Adipocyte (in vitro differentiated cells): ENCODE measurements at regions not wholly inside any gene's neighbourhood (a gene's known extent, or its start where the extent isn't known, plus 50 kb on each side); places are given as distances from the start of the nearest gene placed in this dataset.

Experiments used
- DNase-seq: peaks from one replicate; pipeline ENCODE4 v3.0.0-alpha.2; 2015; ENCODE audit warnings: low read depth
- H3K27me3 ChIP-seq: replicated peaks from 2 replicates; pipeline ENCODE4 v1.7.0; 2013; ENCODE audit warnings: mild to moderate bottlenecking, low read length, moderate library complexity; ENCODE audit not compliant: control insufficient read depth, insufficient read depth
- H3K36me3 ChIP-seq: 2 replicates; pipeline ENCODE4 v1.7.0; 2013; ENCODE audit warnings: low read length, mild to moderate bottlenecking, moderate library complexity; ENCODE audit not compliant: control insufficient read depth, insufficient read depth, severe bottlenecking
- H3K4me1 ChIP-seq: 2 replicates; pipeline ENCODE4 v1.7.0; 2013; ENCODE audit warnings: mild to moderate bottlenecking, low read length, moderate library complexity; ENCODE audit not compliant: control insufficient read depth, insufficient read depth
- H3K4me3 ChIP-seq: 2 replicates; pipeline ENCODE4 v1.7.0; 2013; ENCODE audit warnings: mild to moderate bottlenecking, low read length, moderate library complexity
- H3K9ac ChIP-seq: 2 replicates; pipeline ENCODE4 v1.7.0; 2013; ENCODE audit warnings: mild to moderate bottlenecking, low read length, moderate library complexity
- H3K9me3 ChIP-seq: 2 replicates; pipeline ENCODE4 v1.7.0; 2013; ENCODE audit warnings: mild to moderate bottlenecking, low read length, moderate library complexity; ENCODE audit not compliant: control insufficient read depth

DNA sequence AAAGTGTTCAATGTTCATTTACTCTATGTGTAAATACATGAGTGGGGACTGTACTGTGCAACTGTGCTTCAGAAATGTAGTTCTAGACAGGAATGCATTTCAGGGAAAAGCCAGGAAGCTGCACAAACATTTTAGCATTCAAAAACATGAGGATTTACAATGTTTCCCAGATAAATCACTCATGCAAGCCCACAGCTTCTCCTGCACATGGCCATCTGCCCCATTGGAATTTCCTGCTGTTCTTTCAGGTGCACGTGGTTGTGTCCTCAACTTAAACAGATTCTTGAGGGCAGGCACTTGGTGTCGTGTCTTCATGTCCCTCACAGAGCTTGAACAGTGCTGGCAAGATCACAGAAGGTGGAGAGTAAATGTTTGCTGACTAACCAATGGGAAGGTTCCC, 101.5 kb downstream of the UNC5CL start:
- no peaks in the 10 kb centered on the region for H3K4me1 ChIP-seq
- no peak overlapping the region for H3K9ac ChIP-seq
- H3K36me3 ChIP-seq: no peaks in the 10 kb centered on the region
- H3K27me3 ChIP-seq: no peaks in the 10 kb centered on the region
- no peaks in the 10 kb centered on the region for H3K9me3 ChIP-seq
- no peak overlapping the region for H3K4me3 ChIP-seq
- no peak for DNase-seq

GRCh38 chr6:40936818-40937251, 102.2 kb downstream of the UNC5CL start:
- no peaks in the 10 kb centered on the region for H3K36me3 ChIP-seq
- no peak overlapping the region for H3K4me3 ChIP-seq
- no peak overlapping the region for H3K9ac ChIP-seq
- no peaks in the 10 kb centered on the region for H3K27me3 ChIP-seq
- H3K9me3 ChIP-seq: no peaks in the 10 kb centered on the region
- DNase-seq: peak; percentile 71
- H3K4me1 ChIP-seq: no peaks in the 10 kb centered on the region

GRCh38 chr6:40933864-40934263, 105.2 kb downstream of the UNC5CL start:
- H3K4me3 ChIP-seq: no peak overlapping the region
- H3K9ac ChIP-seq: no peak overlapping the region
- peak; percentile 15 for DNase-seq
- H3K36me3 ChIP-seq: no peaks in the 10 kb centered on the region
- H3K4me1 ChIP-seq: peaks cover 12% of the 10 kb centered on the region
- H3K9me3 ChIP-seq: no peaks in the 10 kb centered on the region
- no peaks in the 10 kb centered on the region for H3K27me3 ChIP-seq

DNA sequence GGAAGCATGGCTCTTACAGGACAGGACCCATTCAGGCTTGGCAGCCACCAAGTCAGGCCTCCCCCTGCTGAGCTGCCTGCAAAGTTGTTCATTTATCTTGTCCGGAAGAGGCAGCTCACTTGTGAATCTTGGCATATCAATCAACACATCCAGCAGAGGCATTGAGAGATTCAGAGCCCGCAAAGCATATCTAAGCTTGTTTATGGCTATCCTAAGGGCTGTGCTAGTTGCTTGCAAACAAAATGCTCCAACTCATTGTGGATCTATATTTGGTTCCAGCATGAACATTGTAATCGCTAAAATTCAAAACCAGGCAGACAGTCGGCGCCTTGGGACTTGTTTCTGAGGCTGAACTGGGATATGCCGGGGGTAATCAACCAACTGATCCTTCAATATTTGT, 106.1 kb downstream of the UNC5CL start:
- H3K9ac ChIP-seq: no peak overlapping the region
- no peaks in the 10 kb centered on the region for H3K36me3 ChIP-seq
- no peaks in the 10 kb centered on the region for H3K9me3 ChIP-seq
- H3K4me3 ChIP-seq: no peak overlapping the region
- peaks cover 12% of the 10 kb centered on the region for H3K4me1 ChIP-seq
- H3K27me3 ChIP-seq: no peaks in the 10 kb centered on the region
- DNase-seq: no peak

- H3K36me3 ChIP-seq: no peaks in the 10 kb centered on the region
- DNase-seq: no peak
- no peak overlapping the region for H3K9ac ChIP-seq
- H3K27me3 ChIP-seq: no peaks in the 10 kb centered on the region
- H3K4me1 ChIP-seq: peaks cover 12% of the 10 kb centered on the region
- no peaks in the 10 kb centered on the region for H3K9me3 ChIP-seq
- H3K4me3 ChIP-seq: no peak overlapping the region
Measured at GRCh38 chr6:40932366-40932765, 106.7 kb downstream of the UNC5CL start.

DNA sequence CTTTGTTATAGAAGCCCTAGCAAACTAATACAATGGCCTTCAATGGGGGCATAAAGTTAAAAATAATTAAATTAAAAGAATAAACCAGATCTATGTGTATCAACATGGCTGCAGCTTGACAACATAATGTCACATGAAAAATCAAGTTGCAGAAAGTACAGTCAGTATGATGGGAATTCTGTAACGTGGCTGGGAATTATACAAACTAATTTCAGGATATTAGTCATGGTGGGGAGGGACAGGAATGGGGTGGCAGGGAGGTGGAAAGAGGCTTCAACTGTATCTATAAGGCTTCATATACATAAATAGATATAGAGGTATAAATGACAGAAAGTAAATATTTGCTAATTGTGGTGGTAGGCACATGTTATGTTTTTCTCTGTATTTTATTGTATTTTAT, 107.1 kb downstream of the UNC5CL start:
- Histone ChIP-seq H3K27me3 (no peaks in the 10 kb centered on the region), H3K9me3 (no peaks in the 10 kb centered on the region), H3K4me3 (no peak overlapping the region), H3K4me1 (peaks cover 12% of the 10 kb centered on the region), H3K36me3 (no peaks in the 10 kb centered on the region), H3K9ac (no peak overlapping the region)
- DNase-seq: no peak

GRCh38 chr6:40930555-40930954, 108.5 kb downstream of the UNC5CL start:
- Histone ChIP-seq H3K9me3 (no peaks in the 10 kb centered on the region), H3K27me3 (no peaks in the 10 kb centered on the region), H3K4me3 (no peak overlapping the region), H3K36me3 (no peaks in the 10 kb centered on the region), H3K9ac (no peak overlapping the region), H3K4me1 (peaks cover 12% of the 10 kb centered on the region)
- DNase-seq: no peak

DNA sequence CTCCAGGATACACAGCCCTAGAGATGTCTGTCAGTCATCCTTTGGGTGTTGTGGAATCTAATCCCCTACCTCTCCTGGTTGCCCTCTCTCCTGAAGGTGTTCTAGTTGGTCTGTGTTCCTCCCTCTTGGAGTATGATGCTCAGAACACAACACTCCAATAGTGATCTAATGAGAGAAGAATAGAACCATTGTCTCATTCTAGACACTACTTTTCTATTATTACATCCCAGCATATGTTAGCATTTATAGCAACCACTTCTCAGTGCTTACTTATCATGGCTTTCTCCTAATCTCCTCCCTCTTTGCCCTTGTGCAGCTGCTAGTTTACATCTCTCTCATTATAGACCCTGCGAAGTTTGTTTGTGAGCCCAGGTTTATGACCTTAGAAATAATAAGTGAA, 109.0 kb downstream of the UNC5CL start:
- DNase-seq: no peak
- H3K9me3 ChIP-seq: no peaks in the 10 kb centered on the region
- H3K4me3 ChIP-seq: no peak overlapping the region
- no peak overlapping the region for H3K9ac ChIP-seq
- no peaks in the 10 kb centered on the region for H3K36me3 ChIP-seq
- H3K4me1 ChIP-seq: peaks cover 12% of the 10 kb centered on the region
- H3K27me3 ChIP-seq: no peaks in the 10 kb centered on the region

GRCh38 chr6:40929176-40929575, 109.8 kb downstream of the UNC5CL start:
- DNase-seq: no peak
- H3K9me3 ChIP-seq: no peaks in the 10 kb centered on the region
- peaks cover 12% of the 10 kb centered on the region for H3K4me1 ChIP-seq
- H3K36me3 ChIP-seq: no peaks in the 10 kb centered on the region
- no peak overlapping the region for H3K9ac ChIP-seq
- no peak overlapping the region for H3K4me3 ChIP-seq
- H3K27me3 ChIP-seq: no peaks in the 10 kb centered on the region

DNA sequence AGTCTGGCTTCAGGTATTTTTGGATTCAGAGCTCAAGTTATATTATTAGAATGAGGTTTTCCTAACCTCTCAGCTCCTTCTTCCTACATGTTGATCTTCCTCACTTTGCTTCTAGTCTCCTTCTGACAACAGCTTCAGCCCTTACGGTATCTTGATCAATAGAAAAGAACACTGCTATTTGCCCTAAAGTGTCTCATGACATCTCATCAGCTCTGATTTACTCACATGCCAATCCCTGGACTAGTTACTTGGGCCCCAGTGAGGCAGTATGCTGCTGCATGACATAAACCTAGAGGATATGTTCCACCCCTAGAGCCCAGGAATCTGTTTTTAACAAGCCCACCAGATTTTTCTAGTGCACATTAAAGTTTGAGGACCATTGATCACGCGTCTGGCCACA, 110.3 kb downstream of the UNC5CL start:
- Histone ChIP-seq H3K4me1 (peaks cover 12% of the 10 kb centered on the region), H3K9ac (no peak overlapping the region), H3K9me3 (no peaks in the 10 kb centered on the region), H3K4me3 (no peak overlapping the region), H3K36me3 (no peaks in the 10 kb centered on the region), H3K27me3 (no peaks in the 10 kb centered on the region)
- no peak for DNase-seq

GRCh38 chr6:40928307-40928706, 110.7 kb downstream of the UNC5CL start:
- Histone ChIP-seq H3K27me3 (no peaks in the 10 kb centered on the region), H3K36me3 (no peaks in the 10 kb centered on the region), H3K9me3 (no peaks in the 10 kb centered on the region), H3K9ac (no peak overlapping the region), H3K4me1 (peaks cover 12% of the 10 kb centered on the region), H3K4me3 (no peak overlapping the region)
- DNase-seq: no peak

- H3K36me3 ChIP-seq: no peaks in the 10 kb centered on the region
- no peak for DNase-seq
- H3K9ac ChIP-seq: no peak overlapping the region
- peaks cover 9% of the 10 kb centered on the region for H3K4me1 ChIP-seq
- H3K9me3 ChIP-seq: no peaks in the 10 kb centered on the region
- H3K27me3 ChIP-seq: no peaks in the 10 kb centered on the region
- H3K4me3 ChIP-seq: no peak overlapping the region
Measured at GRCh38 chr6:40925341-40925740, 113.7 kb downstream of the UNC5CL start.
